Smooth muscle cell (in vitro differentiated cells): ENCODE measurements at regions not wholly inside any gene's neighbourhood (a gene's known extent, or its start where the extent isn't known, plus 50 kb on each side); places are given as distances from the start of the nearest gene placed in this dataset.
A peak's percentile ranks its signal among the peaks of the same experiment; 100 is the strongest.

Source experiments
- DNase-seq: peaks from one replicate; lab custom pipeline; 2025; ENCODE audit not compliant: unreplicated experiment; lab: John Stamatoyannopoulos, UW
- H2AFZ ChIP-seq: fragments of 200-600 bp; sonication (generic); 2 replicates; pipeline ENCODE4 v1.6.0; 2016; ENCODE audit warnings: antibody characterized with exemption, low read depth, mild to moderate bottlenecking
- H3F3A ChIP-seq: fragments of 200-600 bp; sonication (generic); 2 replicates; pipeline ENCODE4 v1.6.0; 2017; ENCODE audit warnings: antibody characterized with exemption, low read depth
- H3K27ac ChIP-seq: fragments of 200-600 bp; sonication (generic); 2 replicates; pipeline ENCODE4 v1.5.1; 2016; ENCODE audit warnings: low read depth, mild to moderate bottlenecking
- H3K27me3 ChIP-seq: fragments of 200-600 bp; sonication (generic); 2 replicates; pipeline ENCODE4 v1.6.1; 2016; ENCODE audit warnings: low read depth, mild to moderate bottlenecking
- H3K36me3 ChIP-seq: fragments of 200-600 bp; sonication (generic); 2 replicates; pipeline ENCODE4 v1.5.1; 2016; ENCODE audit warnings: low read depth
- H3K4me1 ChIP-seq: fragments of 200-600 bp; sonication (generic); 2 replicates; pipeline ENCODE4 v1.5.1; 2016; ENCODE audit warnings: low read depth
- H3K4me2 ChIP-seq: fragments of 200-600 bp; sonication (generic); 2 replicates; pipeline ENCODE4 v1.6.0; 2016; ENCODE audit warnings: mild to moderate bottlenecking
- H3K4me3 ChIP-seq: fragments of 200-600 bp; sonication (generic); 2 replicates; pipeline ENCODE4 v1.5.1; 2016; ENCODE audit warnings: mild to moderate bottlenecking
- H3K79me2 ChIP-seq: fragments of 200-600 bp; sonication (generic); 2 replicates; pipeline ENCODE4 v1.6.0; 2016; ENCODE audit warnings: low read depth, mild to moderate bottlenecking
- H3K9ac ChIP-seq: fragments of 200-600 bp; sonication (generic); 2 replicates; pipeline ENCODE4 v1.6.0; 2016; ENCODE audit warnings: low read depth
- H3K9me3 ChIP-seq: fragments of 200-600 bp; sonication (generic); replicated peaks from 2 replicates; pipeline ENCODE4 v1.5.1; 2016; ENCODE audit warnings: low read depth
- H4K20me1 ChIP-seq: fragments of 200-600 bp; sonication (generic); 2 replicates; pipeline ENCODE4 v1.6.0; 2016; ENCODE audit warnings: low read depth
- CTCF ChIP-seq: fragments of 200-600 bp; sonication (generic); IDR thresholded peaks from 2 replicates; pipeline ENCODE4 v1.5.1; 2017; ENCODE audit warnings: borderline replicate concordance, mild to moderate bottlenecking, antibody characterized with exemption; ENCODE audit not compliant: insufficient read depth, poor library complexity, severe bottlenecking
- WGBS: methylation state at CpG from one replicate; pipeline ENCODE4 v1.1.7; 2016; ENCODE audit warnings: low lambda C conversion rate; 5-methylcytosine and 5-hydroxymethylcytosine counted together

- Histone ChIP-seq H2AFZ (no peak overlapping the region), H3K79me2 (no peaks in the 10 kb centered on the region), H3K9ac (no peak overlapping the region), H3K27ac (no peak overlapping the region), H4K20me1 (no peaks in the 10 kb centered on the region), H3F3A (peaks cover 7% of the 10 kb centered on the region), H3K4me2 (no peak overlapping the region), H3K27me3 (no peaks in the 10 kb centered on the region), H3K9me3 (no peaks in the 10 kb centered on the region), H3K4me3 (no peak overlapping the region), H3K36me3 (no peaks in the 10 kb centered on the region), H3K4me1 (peaks cover 7% of the 10 kb centered on the region)
- no peak for TF ChIP-seq CTCF
- DNase-seq, result no peak
- 71% methylated on average over 10 of the region's 10 CpGs for WGBS
Measured at GRCh38 chr12:75844049-75844770, 187.4 kb downstream of the PHLDA1 start.

- Histone ChIP-seq H4K20me1 (no peaks in the 10 kb centered on the region), H3K9ac (no peak overlapping the region), H2AFZ (no peak overlapping the region), H3K9me3 (no peaks in the 10 kb centered on the region), H3K36me3 (no peaks in the 10 kb centered on the region), H3K4me2 (no peak overlapping the region), H3K79me2 (no peaks in the 10 kb centered on the region), H3K4me3 (no peak overlapping the region), H3K27ac (no peak overlapping the region), H3F3A (no peaks in the 10 kb centered on the region), H3K4me1 (peaks cover 4% of the 10 kb centered on the region), H3K27me3 (no peaks in the 10 kb centered on the region)
- WGBS, result 48% methylated on average over 1 of the region's 1 CpG
- no peak for TF ChIP-seq CTCF
- no peak for DNase-seq
Measured at GRCh38 chr12:75842090-75842489, 189.5 kb downstream of the PHLDA1 start.

- Histone ChIP-seq H4K20me1 (no peaks in the 10 kb centered on the region), H3K27me3 (no peaks in the 10 kb centered on the region), H3K9me3 (no peaks in the 10 kb centered on the region), H3F3A (no peaks in the 10 kb centered on the region), H3K27ac (no peak overlapping the region), H3K36me3 (no peaks in the 10 kb centered on the region), H3K4me1 (peaks cover 4% of the 10 kb centered on the region), H3K79me2 (no peaks in the 10 kb centered on the region), H3K4me2 (no peak overlapping the region), H2AFZ (no peak overlapping the region), H3K4me3 (no peak overlapping the region), H3K9ac (no peak overlapping the region)
- 85% methylated on average over 3 of the region's 3 CpGs for WGBS
- DNase-seq, result no peak
- TF ChIP-seq CTCF, result no peak
Measured at GRCh38 chr12:75840994-75841355, 190.6 kb downstream of the PHLDA1 start.

- no peak for DNase-seq
Measured at GRCh38 chr12:75838309-75838708, 193.3 kb downstream of the PHLDA1 start.

More at GRCh38 chr12:75838309-75838708, 193.3 kb downstream of the PHLDA1 start:
- 99% methylated on average over 3 of the region's 3 CpGs for WGBS
- no peaks in the 10 kb centered on the region for H3K27me3 ChIP-seq
- H3K36me3 ChIP-seq, result no peaks in the 10 kb centered on the region
- no peak overlapping the region for H3K4me2 ChIP-seq
- no peaks in the 10 kb centered on the region for H3K9me3 ChIP-seq
- H3K4me1 ChIP-seq, result peaks cover 4% of the 10 kb centered on the region
- H3K79me2 ChIP-seq, result no peaks in the 10 kb centered on the region
- H3K4me3 ChIP-seq, result no peak overlapping the region
- H3K27ac ChIP-seq, result no peak overlapping the region
- no peaks in the 10 kb centered on the region for H3F3A ChIP-seq
- no peak overlapping the region for H3K9ac ChIP-seq
- H4K20me1 ChIP-seq, result no peaks in the 10 kb centered on the region
- H2AFZ ChIP-seq, result peak overlapping the region; percentile 24
- TF ChIP-seq CTCF, result no peak
